ENCODE measurements at regions not wholly inside any gene's neighbourhood (a gene's known extent, or its start where the extent isn't known, plus 50 kb on each side); places are given as distances from the start of the nearest gene placed in this dataset.

GRCh38 chr2:59084326-59084725 is 843.2 kb upstream of the FANCL start:
- TF ChIP-seq, protein P1, sequence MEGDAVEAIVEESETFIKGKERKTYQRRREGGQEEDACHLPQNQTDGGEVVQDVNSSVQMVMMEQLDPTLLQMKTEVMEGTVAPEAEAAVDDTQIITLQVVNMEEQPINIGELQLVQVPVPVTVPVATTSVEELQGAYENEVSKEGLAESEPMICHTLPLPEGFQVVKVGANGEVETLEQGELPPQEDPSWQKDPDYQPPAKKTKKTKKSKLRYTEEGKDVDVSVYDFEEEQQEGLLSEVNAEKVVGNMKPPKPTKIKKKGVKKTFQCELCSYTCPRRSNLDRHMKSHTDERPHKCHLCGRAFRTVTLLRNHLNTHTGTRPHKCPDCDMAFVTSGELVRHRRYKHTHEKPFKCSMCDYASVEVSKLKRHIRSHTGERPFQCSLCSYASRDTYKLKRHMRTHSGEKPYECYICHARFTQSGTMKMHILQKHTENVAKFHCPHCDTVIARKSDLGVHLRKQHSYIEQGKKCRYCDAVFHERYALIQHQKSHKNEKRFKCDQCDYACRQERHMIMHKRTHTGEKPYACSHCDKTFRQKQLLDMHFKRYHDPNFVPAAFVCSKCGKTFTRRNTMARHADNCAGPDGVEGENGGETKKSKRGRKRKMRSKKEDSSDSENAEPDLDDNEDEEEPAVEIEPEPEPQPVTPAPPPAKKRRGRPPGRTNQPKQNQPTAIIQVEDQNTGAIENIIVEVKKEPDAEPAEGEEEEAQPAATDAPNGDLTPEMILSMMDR (IDR thresholded peaks at IDR 0.05): no peak
- no peak for TF ChIP-seq POLR2AphosphoS5 (IDR thresholded peaks at IDR 0.05)
- no peak for TF ChIP-seq EP300 (IDR thresholded peaks at IDR 0.05)
- TF ChIP-seq POLR2A (IDR thresholded peaks at IDR 0.05): no peak
